ENCODE measurements at regions not wholly inside any gene's neighbourhood (a gene's known extent, or its start where the extent isn't known, plus 50 kb on each side); places are given as distances from the start of the nearest gene placed in this dataset.

DNA sequence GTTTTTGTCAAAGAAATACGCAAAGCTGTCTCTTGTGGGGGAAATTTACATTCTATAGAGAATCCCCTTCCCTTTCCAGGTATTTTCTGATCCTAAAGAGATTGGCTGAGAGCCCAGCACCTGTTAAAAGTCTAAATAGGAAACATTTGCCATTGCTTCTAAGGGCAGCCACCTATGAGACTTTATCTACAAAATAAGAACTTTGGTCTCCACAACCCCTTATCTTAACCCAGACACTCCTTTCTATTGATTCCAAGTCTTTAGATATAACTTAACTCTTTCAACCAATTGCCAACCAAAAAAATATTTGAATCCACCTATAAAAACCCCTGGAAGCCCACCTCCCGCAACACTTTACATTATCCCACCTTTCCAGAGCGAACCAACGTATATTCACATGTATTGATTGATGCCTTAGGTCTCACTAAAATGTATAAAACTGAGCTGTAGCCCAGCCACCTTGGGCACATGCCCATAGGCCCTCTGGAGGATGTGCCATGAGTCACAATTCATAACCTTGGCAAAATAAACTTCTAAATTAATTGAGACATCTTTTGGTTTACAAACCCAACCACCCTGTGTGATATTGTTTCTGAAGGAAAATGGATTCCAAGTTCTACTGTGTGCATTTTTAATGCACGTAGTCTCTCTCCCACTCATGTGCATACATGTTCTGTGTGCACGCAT lies 211.4 kb downstream of the GAS1 start:
- TF ChIP-seq POLR2AphosphoS5 (IDR thresholded peaks at IDR 0.05) (no peak), POLR2A (IDR thresholded peaks at IDR 0.05; ENCODE audit: low read depth) (no peak), EP300 (IDR thresholded peaks at IDR 0.05) (no peak)
- TF ChIP-seq, protein P1, sequence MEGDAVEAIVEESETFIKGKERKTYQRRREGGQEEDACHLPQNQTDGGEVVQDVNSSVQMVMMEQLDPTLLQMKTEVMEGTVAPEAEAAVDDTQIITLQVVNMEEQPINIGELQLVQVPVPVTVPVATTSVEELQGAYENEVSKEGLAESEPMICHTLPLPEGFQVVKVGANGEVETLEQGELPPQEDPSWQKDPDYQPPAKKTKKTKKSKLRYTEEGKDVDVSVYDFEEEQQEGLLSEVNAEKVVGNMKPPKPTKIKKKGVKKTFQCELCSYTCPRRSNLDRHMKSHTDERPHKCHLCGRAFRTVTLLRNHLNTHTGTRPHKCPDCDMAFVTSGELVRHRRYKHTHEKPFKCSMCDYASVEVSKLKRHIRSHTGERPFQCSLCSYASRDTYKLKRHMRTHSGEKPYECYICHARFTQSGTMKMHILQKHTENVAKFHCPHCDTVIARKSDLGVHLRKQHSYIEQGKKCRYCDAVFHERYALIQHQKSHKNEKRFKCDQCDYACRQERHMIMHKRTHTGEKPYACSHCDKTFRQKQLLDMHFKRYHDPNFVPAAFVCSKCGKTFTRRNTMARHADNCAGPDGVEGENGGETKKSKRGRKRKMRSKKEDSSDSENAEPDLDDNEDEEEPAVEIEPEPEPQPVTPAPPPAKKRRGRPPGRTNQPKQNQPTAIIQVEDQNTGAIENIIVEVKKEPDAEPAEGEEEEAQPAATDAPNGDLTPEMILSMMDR (IDR thresholded peaks at IDR 0.05) = no peak

Measured in esophagus muscularis mucosa (tissue), 4 donors.